GM23248 (cell line): ENCODE measurements at regions not wholly inside any gene's neighbourhood (a gene's known extent, or its start where the extent isn't known, plus 50 kb on each side); places are given as distances from the start of the nearest gene placed in this dataset.
A peak's percentile ranks its signal among the peaks of the same experiment; 100 is the strongest.
"Not testable (repeated sequence)": the region's sequence is repeated elsewhere in the genome, so short reads cannot be mapped to it uniquely, and the experiment has no call there.

Source experiments
- DNase-seq: peaks from one replicate; pipeline ENCODE4 v3.0.0-alpha.2; 2015
- H2AFZ ChIP-seq: fragments of 200-600 bp; sonication (generic); 2 replicates; pipeline ENCODE4 v1.6.1; 2016; ENCODE audit warnings: antibody characterized with exemption
- H3F3A ChIP-seq: fragments of 200-600 bp; sonication (generic); 2 replicates; pipeline ENCODE4 v1.6.1; 2016; ENCODE audit warnings: mild to moderate bottlenecking, antibody characterized with exemption, mixed run types; ENCODE audit not compliant: insufficient read depth
- H3K27ac ChIP-seq: fragments of 200-600 bp; sonication (generic); 2 replicates; pipeline ENCODE4 v1.5.1; 2016; ENCODE audit warnings: mild to moderate bottlenecking
- H3K27me3 ChIP-seq: fragments of 200-600 bp; sonication (generic); replicated peaks from 2 replicates; pipeline ENCODE4 v1.6.1; 2016; ENCODE audit warnings: mild to moderate bottlenecking; ENCODE audit not compliant: insufficient read depth
- H3K36me3 ChIP-seq: fragments of 200-600 bp; sonication (generic); 2 replicates; pipeline ENCODE4 v1.6.1; 2016; ENCODE audit warnings: low read depth, mild to moderate bottlenecking
- H3K4me1 ChIP-seq: fragments of 200-600 bp; sonication (generic); 2 replicates; pipeline ENCODE4 v1.6.1; 2016; ENCODE audit warnings: mild to moderate bottlenecking; ENCODE audit not compliant: insufficient read depth
- H3K4me2 ChIP-seq: fragments of 200-600 bp; sonication (generic); one replicate; pipeline ENCODE4 v1.6.1; 2016; ENCODE audit warnings: mild to moderate bottlenecking; ENCODE audit not compliant: unreplicated experiment
- H3K4me3 ChIP-seq: fragments of 200-600 bp; sonication (generic); 2 replicates; pipeline ENCODE4 v1.5.1; 2016; ENCODE audit warnings: mild to moderate bottlenecking
- H3K79me2 ChIP-seq: fragments of 200-600 bp; sonication (generic); 2 replicates; pipeline ENCODE4 v1.6.1; 2016; ENCODE audit warnings: mild to moderate bottlenecking; ENCODE audit not compliant: insufficient read depth
- H3K9ac ChIP-seq: fragments of 200-600 bp; sonication (generic); 2 replicates; pipeline ENCODE4 v1.6.1; 2016; ENCODE audit warnings: mild to moderate bottlenecking
- H3K9me2 ChIP-seq: fragments of 200-600 bp; sonication (generic); 2 replicates; pipeline ENCODE4 v1.6.1; 2016; ENCODE audit warnings: mixed run types, mild to moderate bottlenecking, moderate library complexity; ENCODE audit not compliant: insufficient read depth
- H3K9me3 ChIP-seq: fragments of 200-600 bp; sonication (generic); one replicate; pipeline ENCODE4 v1.6.1; 2017; ENCODE audit warnings: low read depth
- H4K20me1 ChIP-seq: fragments of 200-600 bp; sonication (generic); 2 replicates; pipeline ENCODE4 v1.6.0; 2016; ENCODE audit not compliant: insufficient read depth
- EZH2 ChIP-seq: fragments of 200-600 bp; sonication (generic); IDR thresholded peaks from 2 replicates; pipeline ENCODE4 v1.6.1; 2018; ENCODE audit warnings: antibody characterized with exemption, mild to moderate bottlenecking; ENCODE audit not compliant: insufficient read depth, poor library complexity, severe bottlenecking
- EZH2phosphoT487 ChIP-seq: fragments of 200-600 bp; sonication (generic); IDR thresholded peaks from 2 replicates; pipeline ENCODE4 v1.6.1; 2018; ENCODE audit warnings: antibody characterized with exemption, moderate library complexity, mild to moderate bottlenecking, low read depth; ENCODE audit not compliant: insufficient read depth
- WGBS, 2 experiments: methylation state at CpG; one replicate each; pipeline ENCODE4 v1.1.6; 2015 to 2017; ENCODE audit warnings: low lambda C conversion rate in 2 of 2, low coverage in 1 of 2; ENCODE audit errors: missing lambda C conversion rate in 2 of 2; 5-methylcytosine and 5-hydroxymethylcytosine counted together
- in situ Hi-C: fragments of 300-500 bp; cut with MboI; formaldehyde crosslinking; loops from 2 replicates; pipeline ENCODE4 v1.15.0; 2020

DNA sequence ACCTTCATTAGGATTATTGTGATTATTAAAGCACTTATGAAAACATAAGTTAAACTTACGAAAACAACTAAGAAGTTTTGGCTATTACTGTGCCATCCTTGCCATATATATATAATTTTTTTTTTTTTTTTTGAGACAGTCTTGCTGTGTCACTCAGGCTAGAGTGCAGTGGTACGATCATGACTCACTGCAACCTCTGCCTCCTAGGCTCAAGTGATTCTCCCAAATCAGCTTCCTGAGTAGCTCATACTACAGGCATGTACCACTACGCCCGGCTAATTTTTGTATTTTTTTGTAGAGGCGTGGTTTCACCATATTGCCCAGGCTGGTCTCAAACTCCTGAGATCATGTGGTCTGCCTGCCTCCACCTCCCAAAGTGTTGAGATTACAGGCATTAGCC lies 91.0 kb upstream of the GARIN1A start:
- H3K4me3 ChIP-seq, H3K9ac ChIP-seq, H3K36me3 ChIP-seq, H2AFZ ChIP-seq, H4K20me1 ChIP-seq, H3K4me2 ChIP-seq, H3K9me3 ChIP-seq, H3K9me2 ChIP-seq, H3K27me3 ChIP-seq, in situ Hi-C loops: not testable (repeated sequence)
- Histone ChIP-seq H3K79me2 (peaks cover 48% of the 10 kb centered on the region), H3K27ac (peak overlapping the region; percentile 68), H3K4me1 (peaks cover 14% of the 10 kb centered on the region), H3F3A (peaks cover 19% of the 10 kb centered on the region)
- DNase-seq: peak; percentile 77
- 29 to 35% methylated on average over 5 of the region's 5 CpGs for WGBS, 2 experiments

- 71 to 77% methylated on average over 2 of the region's 2 CpGs for whole genome bisulfite sequencing, 2 experiments
- peaks cover 57% of the 10 kb centered on the region for H3K79me2 ChIP-seq
- H3K9me2 ChIP-seq: not testable (repeated sequence)
Measured at GRCh38 chr7:128581825-128582561, 90.1 kb upstream of the GARIN1A start.

DNA sequence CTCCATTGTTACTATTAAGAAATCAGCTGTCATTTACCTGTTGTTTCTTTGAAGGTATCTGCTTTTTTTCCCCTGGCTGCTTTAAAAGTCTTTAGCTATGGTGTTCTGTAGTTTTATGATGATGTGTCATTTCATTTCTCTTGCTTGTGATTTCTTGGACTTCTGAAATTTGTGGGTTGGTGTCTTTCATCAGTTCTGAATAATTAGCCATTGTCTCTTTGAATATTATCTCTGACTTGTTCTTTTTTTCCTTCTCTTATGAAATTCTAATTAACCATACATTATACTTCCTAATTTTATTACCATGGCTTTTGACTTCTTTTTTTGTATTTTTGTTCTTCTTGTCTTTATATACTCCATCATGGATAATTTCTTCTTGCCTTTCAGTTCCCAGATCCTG lies 85.4 kb upstream of the GARIN1A start:
- H3K27ac ChIP-seq, H3F3A ChIP-seq, in situ Hi-C loops, H3K4me1 ChIP-seq, H3K36me3 ChIP-seq, H2AFZ ChIP-seq, H4K20me1 ChIP-seq, DNase-seq, H3K9ac ChIP-seq, H3K9me2 ChIP-seq, H3K9me3 ChIP-seq, H3K4me3 ChIP-seq, H3K4me2 ChIP-seq, H3K27me3 ChIP-seq: not testable (repeated sequence)
- peaks cover 76% of the 10 kb centered on the region for H3K79me2 ChIP-seq

More at GRCh38 chr7:128581825-128582561, 90.1 kb upstream of the GARIN1A start:
- H3K4me2 ChIP-seq, in situ Hi-C loops, H3K9ac ChIP-seq, H2AFZ ChIP-seq, H4K20me1 ChIP-seq, H3K4me3 ChIP-seq, H3K9me3 ChIP-seq, DNase-seq, H3K36me3 ChIP-seq, H3K27me3 ChIP-seq: not testable (repeated sequence)
- Histone ChIP-seq H3F3A (peaks cover 19% of the 10 kb centered on the region), H3K27ac (peak overlapping the region; percentile 68), H3K4me1 (peaks cover 14% of the 10 kb centered on the region)

DNA sequence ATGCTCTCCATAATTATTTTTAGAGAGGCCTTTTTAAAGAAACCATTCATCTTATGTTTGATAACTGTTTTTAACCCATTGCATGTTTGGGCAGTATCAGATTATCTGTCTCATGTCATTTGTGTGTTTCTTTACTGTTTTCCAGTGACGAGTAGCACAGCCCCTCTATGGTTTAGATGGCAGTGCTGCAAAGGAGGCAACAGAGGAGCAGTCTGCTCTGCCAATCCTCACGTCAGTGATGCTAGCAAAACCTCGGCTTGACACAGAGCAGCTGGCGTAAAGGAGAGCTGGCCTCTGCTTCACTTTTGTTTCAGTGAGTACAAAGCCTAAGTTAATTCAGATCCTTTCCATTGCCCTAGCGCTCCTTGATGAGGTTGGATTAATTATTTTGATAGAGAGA lies 80.4 kb upstream of the GARIN1A start:
- H3K79me2 ChIP-seq: peaks cover 86% of the 10 kb centered on the region
- no peaks in the 10 kb centered on the region for H3K9me2 ChIP-seq
- H3F3A ChIP-seq: no peaks in the 10 kb centered on the region; the same call in 1 of the 2 replicates
- H3K4me2 ChIP-seq: no peak overlapping the region
- no peak overlapping the region for H2AFZ ChIP-seq
- no peak overlapping the region for H3K9ac ChIP-seq
- H3K4me3 ChIP-seq: no peak overlapping the region
- no peak for DNase-seq
- 88 to 92% methylated on average over 5 of the region's 5 CpGs for WGBS, 2 experiments
- H3K27ac ChIP-seq: no peak overlapping the region
- peaks cover 29% of the 10 kb centered on the region for H3K36me3 ChIP-seq
- no peaks in the 10 kb centered on the region for H3K9me3 ChIP-seq
- no peaks in the 10 kb centered on the region for H4K20me1 ChIP-seq
- in situ Hi-C loops: no loop called here
- H3K27me3 ChIP-seq: no peaks in the 10 kb centered on the region
- no peaks in the 10 kb centered on the region for H3K4me1 ChIP-seq
- no peak for TF ChIP-seq EZH2
- TF ChIP-seq EZH2phosphoT487: no peak

- H3K27me3 ChIP-seq, H3K4me3 ChIP-seq, H3K9ac ChIP-seq, H3K4me2 ChIP-seq, DNase-seq, H3K9me2 ChIP-seq, H3K4me1 ChIP-seq, H3K27ac ChIP-seq, H2AFZ ChIP-seq, in situ Hi-C loops, H3F3A ChIP-seq, H3K9me3 ChIP-seq, H4K20me1 ChIP-seq: not testable (repeated sequence)
- H3K36me3 ChIP-seq: peaks cover 29% of the 10 kb centered on the region
- WGBS, 2 experiments: 81 to 91% methylated on average over 2 of the region's 3 CpGs
- peaks cover 86% of the 10 kb centered on the region for H3K79me2 ChIP-seq
Measured at GRCh38 chr7:128592209-128592608, 79.9 kb upstream of the GARIN1A start.

GRCh38 chr7:128594061-128594460 lies 78.0 kb upstream of the GARIN1A start:
- WGBS, 2 experiments: 91 to 92% methylated on average over 6 of the region's 6 CpGs
- H3K9me2 ChIP-seq, H3K4me1 ChIP-seq, DNase-seq, H3K9me3 ChIP-seq, H3K4me2 ChIP-seq, H3K27me3 ChIP-seq, H4K20me1 ChIP-seq, H3K9ac ChIP-seq, in situ Hi-C loops, H3K27ac ChIP-seq, H2AFZ ChIP-seq, H3K4me3 ChIP-seq, H3F3A ChIP-seq: not testable (repeated sequence)
- H3K79me2 ChIP-seq: peaks cover 85% of the 10 kb centered on the region
- peaks cover 29% of the 10 kb centered on the region for H3K36me3 ChIP-seq

GRCh38 chr7:128596336-128597128 lies 75.6 kb upstream of the GARIN1A start:
- H3K36me3 ChIP-seq: peaks cover 30% of the 10 kb centered on the region

More at GRCh38 chr7:128596336-128597128, 75.6 kb upstream of the GARIN1A start:
- H3K9me2 ChIP-seq, H3K4me2 ChIP-seq, H4K20me1 ChIP-seq, in situ Hi-C loops, H3K4me3 ChIP-seq, H3K27me3 ChIP-seq, H3K9me3 ChIP-seq, H3K27ac ChIP-seq, H3K9ac ChIP-seq, H2AFZ ChIP-seq, H3F3A ChIP-seq, DNase-seq: not testable (repeated sequence)
- peaks cover 89% of the 10 kb centered on the region for H3K79me2 ChIP-seq
- H3K4me1 ChIP-seq: peaks cover 13% of the 10 kb centered on the region; the same call in 1 of the 2 replicates
- WGBS, 2 experiments: 96 to 97% methylated on average over 8 of the region's 8 CpGs
